ENCODE measurements at regions not wholly inside any gene's neighbourhood (a gene's known extent, or its start where the extent isn't known, plus 50 kb on each side); places are given as distances from the start of the nearest gene placed in this dataset.

DNA sequence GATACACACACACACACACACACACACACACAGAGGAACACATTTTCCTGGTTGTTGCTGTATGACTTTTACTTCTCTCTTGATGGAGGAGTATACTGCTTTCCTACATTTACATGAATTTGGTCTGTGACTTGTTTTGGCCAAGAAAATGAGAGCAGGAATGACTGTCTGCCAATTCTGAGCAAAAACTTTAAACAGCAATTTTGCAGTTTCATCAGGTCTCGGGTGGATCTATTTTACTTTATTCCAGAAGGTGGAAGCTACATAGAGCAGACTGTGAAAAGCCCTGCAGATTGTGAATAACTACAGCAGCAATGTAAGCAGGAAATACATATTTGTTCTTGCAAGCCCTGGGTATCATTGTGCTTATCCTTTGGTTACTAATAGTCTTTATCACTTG is 1350.0 kb upstream of the EPHA6 start:
- Mint-ChIP-seq H3K36me3 (ENCODE audit: low read depth, unreplicated experiment) (no peaks in the 10 kb centered on the region), H3K27ac (ENCODE audit: unreplicated experiment) (no peak overlapping the region)
- H3K36me3 ChIP-seq (ENCODE audit: insufficient read depth, low read length), result no peaks in the 10 kb centered on the region

DNA sequence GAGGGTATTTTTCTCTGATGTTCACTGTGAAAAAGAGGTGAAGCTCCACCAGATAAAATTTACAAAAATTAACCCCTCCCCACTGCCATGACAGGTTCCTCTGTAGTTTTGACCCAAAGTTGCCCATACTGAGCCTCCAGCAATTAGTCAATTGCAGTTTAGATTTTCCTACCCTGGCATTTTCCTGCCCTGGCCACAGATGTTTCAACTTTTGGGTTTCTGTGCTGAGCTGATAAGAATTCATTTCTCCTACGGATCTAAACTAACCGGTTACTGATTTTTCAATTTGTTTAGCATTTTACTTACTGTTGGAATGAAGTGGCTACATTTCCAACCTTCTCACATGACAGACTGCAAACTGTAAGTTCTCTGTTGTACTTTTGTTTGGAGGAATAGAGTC is 1346.1 kb upstream of the EPHA6 start:
- Mint-ChIP-seq H3K27me3 (ENCODE audit: low read depth, unreplicated experiment) (no peaks in the 10 kb centered on the region), H3K4me3 (ENCODE audit: unreplicated experiment) (no peak overlapping the region), H3K27ac (ENCODE audit: unreplicated experiment) (no peak overlapping the region), H3K36me3 (ENCODE audit: low read depth, unreplicated experiment) (no peaks in the 10 kb centered on the region), H3K9me3 (ENCODE audit: unreplicated experiment) (no peaks in the 10 kb centered on the region), H3K4me1 (ENCODE audit: low read depth, unreplicated experiment) (no peaks in the 10 kb centered on the region)
- H4K20me1 ChIP-seq (ENCODE audit: insufficient read depth, low read length), result no peaks in the 10 kb centered on the region
- no peak overlapping the region for H2AFZ ChIP-seq (ENCODE audit: low read depth, low read length)
- H3K27me3 ChIP-seq (ENCODE audit: insufficient read depth, low read length), result no peaks in the 10 kb centered on the region
- no peaks in the 10 kb centered on the region for H3K79me2 ChIP-seq (ENCODE audit: insufficient read depth, low read length)
- H3K9me3 ChIP-seq (ENCODE audit: insufficient read depth, low read depth, low read length), result no peaks in the 10 kb centered on the region
- no peak overlapping the region for H3K27ac ChIP-seq (ENCODE audit: low read depth, low read length)
- H3K9ac ChIP-seq (ENCODE audit: low read length), result no peak overlapping the region
- H3K4me1 ChIP-seq (ENCODE audit: insufficient read depth, low read length), result no peaks in the 10 kb centered on the region
- DNase-seq (ENCODE audit: low read depth), result no peak
- no peak overlapping the region for H3K4me3 ChIP-seq (ENCODE audit: insufficient read depth, low read depth, low read length)
- FAIRE-seq, result no peak
- H3K36me3 ChIP-seq (ENCODE audit: insufficient read depth, low read length), result no peaks in the 10 kb centered on the region
- H3K4me2 ChIP-seq (ENCODE audit: low read length), result no peak overlapping the region
- TF ChIP-seq, protein P1, sequence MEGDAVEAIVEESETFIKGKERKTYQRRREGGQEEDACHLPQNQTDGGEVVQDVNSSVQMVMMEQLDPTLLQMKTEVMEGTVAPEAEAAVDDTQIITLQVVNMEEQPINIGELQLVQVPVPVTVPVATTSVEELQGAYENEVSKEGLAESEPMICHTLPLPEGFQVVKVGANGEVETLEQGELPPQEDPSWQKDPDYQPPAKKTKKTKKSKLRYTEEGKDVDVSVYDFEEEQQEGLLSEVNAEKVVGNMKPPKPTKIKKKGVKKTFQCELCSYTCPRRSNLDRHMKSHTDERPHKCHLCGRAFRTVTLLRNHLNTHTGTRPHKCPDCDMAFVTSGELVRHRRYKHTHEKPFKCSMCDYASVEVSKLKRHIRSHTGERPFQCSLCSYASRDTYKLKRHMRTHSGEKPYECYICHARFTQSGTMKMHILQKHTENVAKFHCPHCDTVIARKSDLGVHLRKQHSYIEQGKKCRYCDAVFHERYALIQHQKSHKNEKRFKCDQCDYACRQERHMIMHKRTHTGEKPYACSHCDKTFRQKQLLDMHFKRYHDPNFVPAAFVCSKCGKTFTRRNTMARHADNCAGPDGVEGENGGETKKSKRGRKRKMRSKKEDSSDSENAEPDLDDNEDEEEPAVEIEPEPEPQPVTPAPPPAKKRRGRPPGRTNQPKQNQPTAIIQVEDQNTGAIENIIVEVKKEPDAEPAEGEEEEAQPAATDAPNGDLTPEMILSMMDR (IDR thresholded peaks at IDR 0.05; ENCODE audit: insufficient read depth, low read depth, low read length), result no peak
- no peak for TF ChIP-seq EZH2 (IDR thresholded peaks at IDR 0.05; ENCODE audit: insufficient read depth, low read length)

More for the DNA sequence above, 1350.0 kb upstream of the EPHA6 start:
- H3K27ac ChIP-seq (ENCODE audit: low read depth, low read length), result no peak overlapping the region
- no peak overlapping the region for H3K4me3 ChIP-seq (ENCODE audit: insufficient read depth, low read depth, low read length)
- H3K4me1 Mint-ChIP-seq (ENCODE audit: low read depth, unreplicated experiment), result no peaks in the 10 kb centered on the region
- H3K9me3 Mint-ChIP-seq (ENCODE audit: unreplicated experiment), result no peaks in the 10 kb centered on the region
- H3K4me1 ChIP-seq (ENCODE audit: insufficient read depth, low read length), result no peaks in the 10 kb centered on the region
- no peaks in the 10 kb centered on the region for H3K9me3 ChIP-seq (ENCODE audit: insufficient read depth, low read depth, low read length)
- no peak overlapping the region for H3K4me3 Mint-ChIP-seq (ENCODE audit: unreplicated experiment)
- H3K27me3 Mint-ChIP-seq (ENCODE audit: low read depth, unreplicated experiment), result no peaks in the 10 kb centered on the region
- no peak overlapping the region for H2AFZ ChIP-seq (ENCODE audit: low read depth, low read length)
- no peaks in the 10 kb centered on the region for H4K20me1 ChIP-seq (ENCODE audit: insufficient read depth, low read length)
- H3K9ac ChIP-seq (ENCODE audit: low read length), result no peak overlapping the region
- no peak overlapping the region for H3K4me2 ChIP-seq (ENCODE audit: low read length)
- no peaks in the 10 kb centered on the region for H3K79me2 ChIP-seq (ENCODE audit: insufficient read depth, low read length)
- H3K27me3 ChIP-seq (ENCODE audit: insufficient read depth, low read length), result no peaks in the 10 kb centered on the region
- FAIRE-seq, result no peak
- TF ChIP-seq, protein P1 (IDR thresholded peaks at IDR 0.05; ENCODE audit: insufficient read depth, low read depth, low read length), result no peak
- no peak for TF ChIP-seq EZH2 (IDR thresholded peaks at IDR 0.05; ENCODE audit: insufficient read depth, low read length)
- DNase-seq (ENCODE audit: low read depth), result no peak

DNA sequence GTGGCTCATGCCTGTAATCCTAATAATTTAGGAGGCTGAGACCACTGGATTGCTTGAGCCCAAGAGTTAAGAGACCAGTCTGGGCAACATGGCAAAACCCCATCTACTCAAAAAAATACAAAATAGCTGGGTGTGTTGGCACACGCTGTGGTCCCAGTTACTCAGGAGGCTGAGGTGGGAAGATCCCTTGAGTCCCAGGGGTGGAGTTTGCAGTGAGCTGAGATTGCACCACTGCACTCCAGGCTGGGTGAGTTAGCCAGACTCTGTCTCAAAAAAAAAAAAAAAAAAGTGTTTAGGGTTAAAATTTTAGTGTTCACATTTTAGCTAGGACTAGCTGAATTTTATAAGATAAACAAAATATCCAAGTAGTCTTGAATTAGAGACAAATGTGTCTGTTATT is 1340.1 kb upstream of the EPHA6 start:
- H3K9ac ChIP-seq (ENCODE audit: low read length), result no peak overlapping the region
- H3K27me3 ChIP-seq (ENCODE audit: insufficient read depth, low read length), result no peaks in the 10 kb centered on the region
- H3K27ac ChIP-seq (ENCODE audit: low read depth, low read length), result no peak overlapping the region
- no peak overlapping the region for H2AFZ ChIP-seq (ENCODE audit: low read depth, low read length)
- TF ChIP-seq, protein P1 (IDR thresholded peaks at IDR 0.05; ENCODE audit: insufficient read depth, low read depth, low read length), result no peak
- TF ChIP-seq EZH2 (IDR thresholded peaks at IDR 0.05; ENCODE audit: insufficient read depth, low read length), result no peak
- FAIRE-seq, result no peak
- Mint-ChIP-seq H3K27me3 (ENCODE audit: low read depth, unreplicated experiment) (no peaks in the 10 kb centered on the region), H3K4me3 (ENCODE audit: unreplicated experiment) (no peak overlapping the region), H3K36me3 (ENCODE audit: low read depth, unreplicated experiment) (no peaks in the 10 kb centered on the region), H3K9me3 (ENCODE audit: unreplicated experiment) (no peaks in the 10 kb centered on the region), H3K4me1 (ENCODE audit: low read depth, unreplicated experiment) (no peaks in the 10 kb centered on the region), H3K27ac (ENCODE audit: unreplicated experiment) (no peak overlapping the region)
- H3K4me2 ChIP-seq (ENCODE audit: low read length), result no peak overlapping the region
- no peaks in the 10 kb centered on the region for H3K79me2 ChIP-seq (ENCODE audit: insufficient read depth, low read length)
- H3K4me3 ChIP-seq (ENCODE audit: insufficient read depth, low read depth, low read length), result no peak overlapping the region
- H3K4me1 ChIP-seq (ENCODE audit: insufficient read depth, low read length), result no peaks in the 10 kb centered on the region
- H3K36me3 ChIP-seq (ENCODE audit: insufficient read depth, low read length), result no peaks in the 10 kb centered on the region
- H3K9me3 ChIP-seq (ENCODE audit: insufficient read depth, low read depth, low read length), result no peaks in the 10 kb centered on the region
- no peak for DNase-seq (ENCODE audit: low read depth)
- H4K20me1 ChIP-seq (ENCODE audit: insufficient read depth, low read length), result no peaks in the 10 kb centered on the region

Data from astrocyte (in vitro differentiated cells and primary cell).